GM12878 (cell line): ENCODE measurements at regions not wholly inside any gene's neighbourhood (a gene's known extent, or its start where the extent isn't known, plus 50 kb on each side); places are given as distances from the start of the nearest gene placed in this dataset.
A peak's percentile ranks its signal among the peaks of the same experiment; 100 is the strongest.

Experiments used
- ATAC-seq: fragments of 200-7000 bp; cut with Tn5 transposase; 3 replicates; pipeline ENCODE4 v1.9.1; 2020; ENCODE audit warnings: mild to moderate bottlenecking, moderate library complexity
- BruUV-seq: library from RNA; stranded (reverse); fragments of 400-500 nt; replicated peaks from 2 replicates; lab custom pipeline; 2021; lab: Mats Ljungman, UMichigan
- CTCF ChIA-PET: fragments of 300-600 bp; sonication (Branson Sonifier 250); formaldehyde crosslinking; extraction: SDS; loops from one replicate; lab custom pipeline; 2021; ENCODE audit warnings: inconsistent platforms; lab: Yijun Ruan, JAX
- POLR2A ChIA-PET: fragments of 350-600 bp; formaldehyde crosslinking; extraction: SDS; loops from one replicate; lab custom pipeline; 2021; ENCODE audit warnings: inconsistent platforms; lab: Charles Lee
- RAD21 ChIA-PET: fragments of 300-600 bp; sonication (Branson Sonifier 250); formaldehyde crosslinking; loops from one replicate; lab custom pipeline; 2023; ENCODE audit warnings: antibody characterized with exemption; ENCODE audit not compliant: unreplicated experiment; lab: Charles Lee
- SMC1A ChIA-PET: fragments of 300-600 bp; sonication (Branson Sonifier 250); formaldehyde crosslinking; loops from one replicate; lab custom pipeline; 2023; ENCODE audit not compliant: unreplicated experiment, uncharacterized antibody; lab: Charles Lee
- DNase-seq: peaks from one replicate; pipeline ENCODE4 v3.0.0-alpha.2; 2011; ENCODE audit warnings: low read depth, low spot score
- FAIRE-seq: peaks from 3 replicates; lab custom pipeline; 2011; peaks lifted over from hg19 to GRCh38; lab: Jason Lieb, UNC
- H2AFZ ChIP-seq: 2 replicates; pipeline ENCODE4 v1.6.0; 2011; ENCODE audit warnings: low read depth, low read length, control low read depth; ENCODE audit not compliant: control insufficient read depth
- H3K27ac ChIP-seq: 2 replicates; pipeline ENCODE4 v1.5.1; 2011; ENCODE audit warnings: control low read depth; ENCODE audit not compliant: control insufficient read depth, insufficient read depth
- H3K27me3 ChIP-seq, 2 experiments: replicated peaks in 1 of 2; 2 replicates each; pipeline versions ENCODE4 v1.6.0 to v1.6.1; 2011; ENCODE audit warnings: low read length in 1 of 2; ENCODE audit not compliant: control insufficient read depth in 2 of 2, insufficient read depth in 2 of 2
- H3K36me3 ChIP-seq, 2 experiments: 2 replicates each; pipeline ENCODE4 v1.5.1; 2011; ENCODE audit warnings: low read length in 1 of 2; ENCODE audit not compliant: control insufficient read depth in 2 of 2, insufficient read depth in 2 of 2
- H3K4me1 ChIP-seq: 2 replicates; pipeline ENCODE4 v1.6.1; 2011; ENCODE audit warnings: mild to moderate bottlenecking, low read length, moderate library complexity, mixed read lengths; ENCODE audit not compliant: control insufficient read depth, insufficient read depth
- H3K4me2 ChIP-seq: 2 replicates; pipeline ENCODE4 v1.6.0; 2011; ENCODE audit warnings: control low read depth; ENCODE audit not compliant: control insufficient read depth, insufficient read depth
- H3K4me3 ChIP-seq: fragments of 200-600 bp; sonication (generic); 2 replicates; pipeline ENCODE4 v1.5.1; 2016
- H3K79me2 ChIP-seq: 2 replicates; pipeline ENCODE4 v1.6.0; 2011; ENCODE audit warnings: low read length; ENCODE audit not compliant: control insufficient read depth, insufficient read depth
- H3K9ac ChIP-seq: 2 replicates; pipeline ENCODE4 v1.8.0; 2011; ENCODE audit warnings: low read length, control low read depth, mixed read lengths; ENCODE audit not compliant: control insufficient read depth, insufficient read depth
- H3K9me3 ChIP-seq: replicated peaks from 3 replicates; pipeline ENCODE4 v1.5.1; 2011; ENCODE audit warnings: mild to moderate bottlenecking, low read length; ENCODE audit not compliant: control insufficient read depth, insufficient read depth
- H4K20me1 ChIP-seq: 2 replicates; pipeline ENCODE4 v1.6.0; 2011; ENCODE audit not compliant: control insufficient read depth, insufficient read depth
- BCL11A ChIP-seq: IDR thresholded peaks from 2 replicates; pipeline ENCODE4 v1.6.1; 2011; ENCODE audit warnings: low read depth, low read length
- BHLHE40 ChIP-seq, 2 experiments: fragments of 450-650 bp in 1 of 2; IDR thresholded peaks; 2 replicates each; pipeline ENCODE4 v1.6.1; 2011 to 2017; ENCODE audit warnings: low read depth in 2 of 2, borderline replicate concordance in 1 of 2, improper control_type of control experiment in 1 of 2, low read length in 1 of 2, mild to moderate bottlenecking in 1 of 2
- SRF ChIP-seq, 2 experiments: IDR thresholded peaks; 2 replicates each; pipeline ENCODE4 v1.6.1; 2011; ENCODE audit warnings: low read depth in 2 of 2, low read length in 2 of 2, mild to moderate bottlenecking in 1 of 2, moderate library complexity in 1 of 2
- WGBS: methylation state at CpG from one replicate; pipeline ENCODE4 v1.1.6; 2016; ENCODE audit warnings: low lambda C conversion rate; ENCODE audit not compliant: insufficient replicate concordance, insufficient coverage; ENCODE audit errors: missing lambda C conversion rate; 5-methylcytosine and 5-hydroxymethylcytosine counted together
- in situ Hi-C: fragments of 300-500 bp; cut with MboI; formaldehyde crosslinking; loops from 9 replicates; pipeline ENCODE4 v1.14.3; 2018; ENCODE audit warnings: mixed read lengths
- intact Hi-C: fragments of 100-400 bp; cut with micrococcal nuclease; formaldehyde crosslinking; loops from one replicate; pipeline ENCODE4 v1.14.2; 2022; ENCODE audit not compliant: unreplicated experiment

DNA sequence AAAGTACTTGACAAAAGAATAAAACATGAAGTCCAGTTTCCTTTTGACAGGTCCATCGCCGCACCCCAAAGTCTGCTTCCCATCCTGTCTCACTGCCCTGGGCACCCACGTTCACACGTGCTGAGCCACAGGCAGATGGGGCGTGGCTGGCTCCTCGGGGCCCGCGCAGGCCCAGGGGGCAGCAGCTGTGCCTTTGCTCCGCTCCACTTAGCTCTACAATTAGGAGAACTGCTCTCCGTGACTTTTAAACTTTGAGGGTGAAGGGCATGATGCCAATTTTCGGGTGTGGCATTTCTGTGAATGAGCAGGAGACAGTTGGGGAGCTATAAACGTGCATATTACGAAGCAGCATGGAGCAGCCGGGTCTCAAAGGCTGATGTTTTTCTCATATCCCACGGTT lies 152.4 kb downstream of the TDRD15 start:
- H3K27ac ChIP-seq, result no peak overlapping the region
- no peak overlapping the region for H3K9ac ChIP-seq
- no peak overlapping the region for H3K4me2 ChIP-seq
- ATAC-seq (no peak), FAIRE-seq (no peak), DNase-seq (no peak)
- CTCF ChIA-PET, result interaction anchor here (0.9 kb wide), 1 partner anchor 16 kb away, joined by 4 read pairs; no protein-coding TSS in a partner anchor
- no peaks in the 10 kb centered on the region for H4K20me1 ChIP-seq
- POLR2A ChIA-PET, result interaction anchor here (0.7 kb wide), 1 partner anchor 9 kb away, joined by 3 read pairs; no protein-coding TSS in a partner anchor
- peak in 1 of 2 experiments; percentile 69; a peak in 2 of 4 replicates for TF ChIP-seq BHLHE40 (IDR thresholded peaks at IDR 0.05; ENCODE audit: borderline replicate concordance in 1 of 2, low read depth in 2 of 2, low read length in 1 of 2)
- TF ChIP-seq BCL11A, result no peak
- no peaks in the 10 kb centered on the region for H3K4me1 ChIP-seq
- no peaks in the 10 kb centered on the region for H3K79me2 ChIP-seq
- in situ Hi-C loops, result no loop called here
- SMC1A ChIA-PET, result no interaction called here
- BruUV-seq, result no TSS peak
- 27% methylated on average over 15 of the region's 15 CpGs for WGBS
- H3K9me3 ChIP-seq, result no peaks in the 10 kb centered on the region
- no peaks in the 10 kb centered on the region; a peak in 1 of 4 replicates for H3K27me3 ChIP-seq
- H2AFZ ChIP-seq, result no peak overlapping the region
- RAD21 ChIA-PET, result no interaction called here
- H3K4me3 ChIP-seq, result no peak overlapping the region
- intact Hi-C loops, result no loop called here
- no peaks in the 10 kb centered on the region for H3K36me3 ChIP-seq

DNA sequence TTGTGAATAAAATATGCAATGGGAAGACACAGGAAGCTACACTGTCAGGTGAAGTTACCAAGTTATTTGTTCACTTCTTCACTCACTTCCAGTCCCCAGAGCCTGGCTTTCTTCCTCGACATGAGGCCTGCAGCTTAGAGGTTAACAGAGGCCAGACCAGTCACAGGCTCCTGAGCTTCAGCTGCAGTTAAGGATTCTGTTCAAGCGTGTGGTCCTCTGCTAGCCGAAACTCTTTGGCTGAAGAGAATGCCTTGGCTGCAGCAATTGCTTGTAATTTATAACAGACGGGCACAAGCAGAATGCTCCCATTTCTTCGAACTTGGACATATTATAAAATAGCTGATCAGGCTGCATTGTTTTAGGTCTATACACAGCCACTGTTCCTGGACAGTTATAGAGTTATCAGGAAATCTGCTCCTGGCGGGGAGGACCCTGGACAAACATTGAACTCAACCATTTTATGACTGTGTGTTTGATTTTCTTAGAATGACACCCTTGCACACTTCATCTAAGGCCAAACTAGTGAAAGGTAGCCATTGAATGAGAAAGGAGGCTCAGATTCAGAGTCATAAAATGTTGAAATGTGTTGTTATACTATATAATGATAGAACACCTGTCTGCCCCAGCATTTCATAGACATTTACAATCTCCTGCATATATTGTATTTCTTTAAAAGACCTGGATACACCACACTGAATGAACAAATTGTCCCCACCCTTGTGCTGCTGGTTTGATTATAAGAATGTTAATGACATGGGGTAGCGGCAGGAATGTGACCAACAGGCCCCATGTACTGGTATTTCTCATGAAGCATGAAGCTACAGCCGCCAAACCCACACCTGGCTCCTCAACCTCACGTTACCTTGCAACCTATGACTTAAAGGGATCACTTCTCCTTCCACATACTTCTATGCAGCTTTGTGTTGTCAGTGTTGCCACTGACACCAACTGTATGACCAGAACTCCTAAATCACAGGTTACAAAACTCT lies 153.6 kb downstream of the TDRD15 start:
- no TSS peak for BruUV-seq
- ChIA-PET SMC1A (interaction anchor here (0.7 kb wide), 1 partner anchor 34 kb away, joined by 3 read pairs; no protein-coding TSS in a partner anchor), RAD21 (interaction anchor here (0.8 kb wide), 1 partner anchor 10 kb away, joined by 4 read pairs; no protein-coding TSS in a partner anchor), POLR2A (no interaction called here), CTCF (interaction anchor here (0.9 to 1.4 kb wide), 2 partner anchors 15 to 234 kb away, joined by 3 to 4 read pairs; partner anchors contain the start of gene APOB)
- DNase-seq, result no peak
- 8% methylated on average over 9 of the region's 9 CpGs for WGBS
- Histone ChIP-seq H3K4me2 (no peak overlapping the region), H3K9ac (no peak overlapping the region), H3K27me3 (no peaks in the 10 kb centered on the region; a peak in 1 of 4 replicates), H3K9me3 (no peaks in the 10 kb centered on the region), H2AFZ (no peak overlapping the region), H3K36me3 (no peaks in the 10 kb centered on the region), H3K79me2 (no peaks in the 10 kb centered on the region), H3K4me1 (no peaks in the 10 kb centered on the region), H3K27ac (no peak overlapping the region), H3K4me3 (no peak overlapping the region), H4K20me1 (no peaks in the 10 kb centered on the region)
- ATAC-seq, result no peak
- in situ Hi-C loops, result no loop called here
- intact Hi-C loops, result no loop called here
- no peak for FAIRE-seq
- no peak for TF ChIP-seq SRF (IDR thresholded peaks at IDR 0.05; ENCODE audit: low read depth in 2 of 2, low read length in 2 of 2)
- peak in 1 of 2 experiments; percentile 6; a peak in 1 of 4 replicates for TF ChIP-seq BHLHE40 (IDR thresholded peaks at IDR 0.05; ENCODE audit: borderline replicate concordance in 1 of 2, low read depth in 2 of 2, low read length in 1 of 2)
